Left lobe of liver (tissue), 2 donors: ENCODE measurements at regions not wholly inside any gene's neighbourhood (a gene's known extent, or its start where the extent isn't known, plus 50 kb on each side); places are given as distances from the start of the nearest gene placed in this dataset.
"Not testable (repeated sequence)": the region's sequence is repeated elsewhere in the genome, so short reads cannot be mapped to it uniquely, and the experiment has no call there.

ENCODE experiments used
- ATAC-seq: fragments of 200-7000 bp; cut with Tn5 transposase; one replicate; pipeline ENCODE4 v1.9.1; 2020; ENCODE audit warnings: mild to moderate bottlenecking, moderate library complexity
- DNase-seq: peaks from one replicate; pipeline ENCODE4 v3.0.0-alpha.2; 2020; ENCODE audit warnings: low spot score
- donor health status: DM: no; HTN: no; CAD: no; lungs with moderate emphysema.
- donor health status: DM: no; HTN: yes; CAD: no.

DNA sequence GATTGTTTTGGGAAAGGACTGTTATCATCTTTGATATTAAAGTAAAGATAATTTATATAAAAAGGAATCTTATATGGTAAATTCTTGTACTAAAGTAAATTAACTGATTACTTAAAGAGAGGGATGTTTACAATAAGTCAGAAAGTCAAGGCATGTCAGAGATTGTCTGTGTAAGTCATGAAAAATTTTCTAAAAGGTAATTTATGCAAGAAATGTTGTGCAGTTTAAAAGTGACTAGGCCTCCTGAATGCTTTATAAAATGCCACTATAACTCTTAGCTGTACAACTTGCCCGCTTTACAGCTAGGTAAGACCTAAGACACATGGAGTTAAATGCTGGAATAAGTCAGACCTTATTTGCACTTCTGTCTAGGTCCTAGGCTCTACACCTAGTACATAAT is 692.9 kb downstream of the GBE1 start:
- no peak for DNase-seq
- ATAC-seq: no peak

GRCh38 chr3:81063896-81064295 is 697.5 kb downstream of the GBE1 start:
- DNase-seq: no peak
- ATAC-seq: peak; percentile 19

- not testable (repeated sequence) for DNase-seq, ATAC-seq
These were observed 710.3 kb downstream of the GBE1 start for GRCh38 chr3:81051133-81051532.

GRCh38 chr3:81048058-81048665 is 713.3 kb downstream of the GBE1 start:
- DNase-seq: no peak
- peak; percentile 30 for ATAC-seq

DNA sequence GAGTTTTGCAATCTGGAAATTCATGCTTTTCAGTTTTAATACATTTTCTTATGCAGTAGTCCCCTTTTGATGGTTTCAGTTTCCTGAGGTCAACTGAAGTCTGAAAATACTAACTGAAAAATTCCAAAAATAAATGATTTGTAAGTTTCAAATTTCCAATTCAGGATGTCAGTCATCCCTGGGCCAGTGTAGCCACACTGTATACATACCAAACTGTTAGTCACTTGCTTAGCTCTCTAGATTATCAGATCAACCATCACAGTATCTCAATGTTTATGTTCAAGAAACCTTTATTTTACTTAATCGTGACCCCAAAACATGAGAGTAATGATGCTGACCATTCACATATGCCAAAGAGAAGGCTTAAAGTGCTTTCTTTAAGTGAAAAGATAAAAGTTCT is 715.5 kb downstream of the GBE1 start:
- ATAC-seq (no peak), DNase-seq (no peak)

GRCh38 chr3:81045246-81045645 is 716.2 kb downstream of the GBE1 start:
- ATAC-seq: peak; percentile 45
- DNase-seq: no peak

DNA sequence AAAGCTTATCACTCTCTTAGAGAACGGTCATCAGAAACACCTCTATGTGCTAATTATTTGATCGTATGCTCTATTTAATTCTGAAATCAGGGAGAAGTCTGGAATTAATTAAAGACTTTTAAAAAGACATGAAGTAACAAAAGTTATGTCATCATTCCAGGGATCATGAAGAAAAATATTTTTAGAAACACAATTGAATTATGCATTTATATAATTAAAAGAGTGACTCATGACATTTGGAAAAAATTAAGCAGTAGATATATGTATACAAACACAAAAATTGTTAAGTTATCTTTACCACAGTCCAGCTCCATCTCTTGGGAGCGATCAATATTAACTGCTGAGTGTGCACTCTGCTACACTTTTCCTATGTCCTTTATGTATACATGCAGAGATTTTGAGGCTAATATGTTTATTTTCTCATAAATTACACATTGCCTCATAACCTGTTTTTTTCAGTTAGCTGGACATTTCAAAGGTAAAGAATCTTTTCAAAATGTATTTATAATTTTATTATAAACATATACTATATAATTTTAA is 717.7 kb downstream of the GBE1 start:
- DNase-seq (no peak), ATAC-seq (no peak)

GRCh38 chr3:81043009-81043408 is 718.4 kb downstream of the GBE1 start:
- DNase-seq (no peak), ATAC-seq (no peak)

- ATAC-seq (no peak), DNase-seq (no peak)
These were observed 720.1 kb downstream of the GBE1 start for GRCh38 chr3:81041331-81041730.

DNA sequence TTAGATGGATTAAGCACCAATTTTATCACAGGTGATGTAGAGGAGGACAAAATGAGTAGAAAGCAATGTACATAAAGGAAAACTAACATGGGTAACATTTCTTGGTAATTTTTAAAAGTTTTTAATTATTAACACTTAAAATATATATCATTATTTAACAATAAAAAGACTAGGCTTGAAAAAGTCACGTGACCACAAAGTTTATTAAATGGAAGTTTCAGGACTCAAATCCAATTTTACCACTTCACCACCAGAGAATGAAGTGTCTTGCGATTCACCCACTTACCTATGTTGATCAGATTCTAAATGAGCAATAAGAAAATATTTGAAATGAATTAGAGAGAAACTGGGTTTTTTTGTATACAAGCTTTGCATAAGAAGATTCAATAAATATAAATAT is 721.3 kb downstream of the GBE1 start:
- no peak for DNase-seq
- ATAC-seq: no peak

- ATAC-seq (no peak), DNase-seq (no peak)
These were observed 727.8 kb downstream of the GBE1 start for GRCh38 chr3:81033684-81034083.

GRCh38 chr3:81033185-81033584 is 728.3 kb downstream of the GBE1 start:
- no peak for DNase-seq
- ATAC-seq: peak; percentile 81

DNA sequence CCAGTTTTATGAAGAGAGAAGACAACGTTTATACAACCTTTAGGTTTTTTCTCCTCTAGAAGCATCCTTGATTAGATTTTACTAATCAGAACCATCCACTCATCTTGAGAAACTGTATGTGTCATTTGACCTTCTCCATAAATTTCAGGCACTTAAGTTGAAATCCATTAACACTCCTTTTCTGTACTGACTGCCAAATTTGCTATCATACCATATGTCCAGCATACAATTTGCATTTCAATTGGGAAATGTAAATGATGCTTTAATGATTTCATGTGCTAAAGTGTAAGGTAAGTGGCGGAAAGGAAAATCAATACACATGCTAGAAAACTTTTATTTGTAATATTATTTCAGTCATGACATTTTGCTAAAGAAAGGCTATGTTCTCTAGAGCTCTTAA is 731.6 kb downstream of the GBE1 start:
- DNase-seq (no peak), ATAC-seq (no peak)

DNA sequence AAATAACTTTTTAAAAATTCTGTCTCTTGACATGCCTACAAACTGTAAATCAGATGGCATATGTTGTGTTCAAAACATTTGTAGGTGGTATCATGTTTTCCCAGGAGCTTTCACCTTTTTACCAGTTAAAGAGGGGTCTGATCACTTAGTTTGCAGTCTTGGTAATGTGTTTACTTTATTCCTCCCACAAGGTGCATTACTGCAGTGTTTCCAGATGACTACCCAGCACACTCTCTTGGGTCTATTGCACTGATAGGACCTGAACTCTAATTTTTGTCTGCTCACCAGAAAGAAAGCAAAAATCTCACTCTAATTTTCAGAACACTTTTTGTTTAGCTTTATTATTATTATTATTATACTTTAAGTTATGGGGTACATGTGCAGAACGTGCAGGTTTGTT is 734.1 kb downstream of the GBE1 start:
- no peak for ATAC-seq

DNA sequence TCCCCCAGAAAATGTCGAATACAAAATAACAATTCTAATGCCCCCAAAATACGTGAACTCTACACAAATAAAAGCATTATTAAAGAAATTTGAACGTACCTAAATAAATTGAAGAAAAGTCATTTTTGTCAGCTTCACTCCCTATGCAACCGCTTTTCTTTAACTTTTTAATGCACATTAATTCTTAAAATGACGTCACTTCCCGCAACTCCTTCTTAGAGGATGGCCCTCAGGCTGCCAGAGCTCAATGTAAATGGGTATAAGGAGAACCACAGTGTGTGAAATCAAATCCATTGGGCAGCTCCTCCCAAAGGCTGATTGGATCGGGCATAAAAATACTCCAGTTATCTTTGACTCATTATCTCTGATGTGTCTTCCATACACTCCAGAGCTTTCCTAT is 736.9 kb downstream of the GBE1 start:
- no peak for ATAC-seq
- no peak for DNase-seq

More for the DNA sequence above, 734.1 kb downstream of the GBE1 start:
- DNase-seq: no peak

DNA sequence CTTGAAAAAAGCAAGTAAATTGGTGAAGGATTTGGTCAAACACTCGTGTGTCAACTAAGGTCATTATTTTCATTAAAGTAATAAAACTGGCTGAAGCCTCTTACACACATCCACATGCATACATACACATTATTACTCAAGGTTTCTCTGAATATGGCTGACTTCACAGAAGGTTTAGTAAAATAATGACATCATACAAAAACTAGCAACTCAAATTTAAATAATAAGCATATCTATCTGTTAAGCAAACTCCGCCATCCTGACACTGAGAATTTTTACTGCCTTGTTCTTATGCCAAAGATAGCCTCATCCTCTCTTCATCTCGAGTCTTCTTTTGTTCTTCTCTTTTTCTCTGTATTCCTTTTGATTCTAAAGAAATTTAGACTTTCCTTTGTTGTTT is 739.1 kb downstream of the GBE1 start:
- ATAC-seq: no peak
- DNase-seq: no peak

- ATAC-seq (no peak), DNase-seq (no peak)
These were observed 748.1 kb downstream of the GBE1 start for GRCh38 chr3:81013360-81013759.

DNA sequence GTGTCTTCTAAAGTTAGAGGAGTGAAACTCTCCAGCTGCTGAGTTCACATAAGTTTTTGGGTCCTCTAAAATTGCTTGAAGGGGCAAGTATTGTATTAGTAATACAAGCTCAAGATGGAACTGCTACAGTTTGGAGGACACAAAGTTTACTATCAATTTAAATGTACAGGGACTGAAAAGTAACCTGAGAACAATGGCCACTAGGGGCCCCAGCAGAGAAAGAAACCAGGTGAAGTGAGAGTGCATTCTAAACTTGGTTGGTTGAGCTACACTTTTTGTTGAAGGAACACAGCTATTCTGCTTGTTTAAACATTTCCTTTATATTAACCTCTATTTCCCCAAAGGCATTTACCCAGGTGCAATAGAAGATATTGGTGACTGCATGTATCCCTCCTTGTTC is 755.5 kb downstream of the GBE1 start:
- peak; percentile 43 for ATAC-seq
- no peak for DNase-seq

- ATAC-seq (no peak), DNase-seq (no peak)
These were observed 757.6 kb downstream of the GBE1 start for GRCh38 chr3:81003817-81004216.

GRCh38 chr3:81003008-81003645 is 758.3 kb downstream of the GBE1 start:
- ATAC-seq (no peak), DNase-seq (no peak)

DNA sequence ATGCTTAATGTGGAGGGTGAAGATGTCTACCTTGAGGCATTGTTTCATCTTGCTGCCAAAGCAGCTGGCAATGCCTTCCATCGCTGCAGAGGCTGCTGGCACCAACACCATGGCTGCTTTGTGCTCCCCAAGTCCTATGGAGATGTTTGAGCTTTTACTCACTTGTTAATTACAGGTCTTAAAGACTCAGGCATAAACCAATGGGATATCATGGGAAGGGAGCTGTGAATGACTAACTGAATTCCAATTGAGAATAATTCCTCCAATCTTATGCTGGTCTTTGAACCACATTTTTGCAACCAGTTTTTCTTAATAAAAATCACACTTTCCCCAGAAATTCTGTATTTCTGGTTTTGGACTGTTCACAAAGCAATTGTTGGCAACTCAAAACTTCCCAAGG is 762.0 kb downstream of the GBE1 start:
- no peak for ATAC-seq

GRCh38 chr3:80998022-80998421 is 763.4 kb downstream of the GBE1 start:
- ATAC-seq (peak; percentile 10), DNase-seq (no peak)

More for the DNA sequence above, 762.0 kb downstream of the GBE1 start:
- no peak for DNase-seq

- DNase-seq (no peak), ATAC-seq (no peak)
These were observed 763.8 kb downstream of the GBE1 start for GRCh38 chr3:80997622-80998021.
